GM12878 (cell line): ENCODE measurements at regions not wholly inside any gene's neighbourhood (a gene's known extent, or its start where the extent isn't known, plus 50 kb on each side); places are given as distances from the start of the nearest gene placed in this dataset.

Source experiments
- BRCA1 ChIP-seq: IDR thresholded peaks from 2 replicates; pipeline ENCODE4 v1.6.1; 2011; ENCODE audit warnings: low read depth, low read length, improper control_type of control experiment
- CREB1 ChIP-seq: IDR thresholded peaks from 2 replicates; pipeline ENCODE4 v1.6.1; 2012; ENCODE audit warnings: low read depth, mild to moderate bottlenecking, inconsistent platforms
- EZH2 ChIP-seq: IDR thresholded peaks from 2 replicates; pipeline ENCODE4 v1.6.1; 2012; ENCODE audit warnings: low read depth, mild to moderate bottlenecking, control low read depth, inconsistent platforms, low read length, borderline replicate concordance; ENCODE audit not compliant: control insufficient read depth
- MTA2 ChIP-seq: fragments of 450-650 bp; IDR thresholded peaks from 2 replicates; pipeline ENCODE4 v1.6.1; 2016; ENCODE audit warnings: low read depth, mild to moderate bottlenecking, moderate library complexity
- MYC ChIP-seq: IDR thresholded peaks from 2 replicates; pipeline ENCODE4 v1.6.1; 2011; ENCODE audit warnings: mild to moderate bottlenecking, low read length, moderate library complexity, inconsistent platforms; ENCODE audit not compliant: insufficient read depth, insufficient replicate concordance, insufficient read length, severe bottlenecking
- POLR2AphosphoS2 ChIP-seq: IDR thresholded peaks from 2 replicates; pipeline ENCODE4 v1.6.1; 2011; ENCODE audit warnings: low read depth, mild to moderate bottlenecking, low read length, improper control_type of control experiment, moderate library complexity
- RCOR1 ChIP-seq: conservative IDR thresholded peaks from 2 replicates; pipeline ENCODE4 v1.6.1; 2012; ENCODE audit warnings: low read depth, low read length, improper control_type of control experiment
- TCF7 ChIP-seq: IDR thresholded peaks from 2 replicates; pipeline ENCODE4 v1.6.1; 2014; ENCODE audit warnings: antibody characterized with exemption, borderline replicate concordance
- TF ChIP-seq, protein P1 (sequence below), 3 experiments: IDR thresholded peaks in 2 of 3; conservative IDR thresholded peaks in 1 of 3; 2 replicates each; pipeline ENCODE4 v1.5.1; 2011; ENCODE audit warnings: low read depth in 3 of 3, low read length in 3 of 3, mild to moderate bottlenecking in 3 of 3, control low read depth in 2 of 3, moderate library complexity in 2 of 3, inconsistent platforms in 1 of 3, mixed read lengths in 1 of 3; ENCODE audit not compliant: control insufficient read depth in 2 of 3, insufficient read depth in 1 of 3; ENCODE audit errors: extremely low read depth in 1 of 3
- TF ChIP-seq, protein P2 (sequence below): IDR thresholded peaks from 2 replicates; pipeline ENCODE4 v1.6.1; 2012; ENCODE audit warnings: low read depth, low read length, improper control_type of control experiment
- TF ChIP-seq, protein P3 (sequence below): IDR thresholded peaks from 2 replicates; pipeline ENCODE4 v1.6.1; 2011; ENCODE audit warnings: borderline replicate concordance, low read depth, mild to moderate bottlenecking, moderate library complexity, mixed read lengths, low read length; ENCODE audit not compliant: insufficient read depth; ENCODE audit errors: extremely low read length

DNA sequence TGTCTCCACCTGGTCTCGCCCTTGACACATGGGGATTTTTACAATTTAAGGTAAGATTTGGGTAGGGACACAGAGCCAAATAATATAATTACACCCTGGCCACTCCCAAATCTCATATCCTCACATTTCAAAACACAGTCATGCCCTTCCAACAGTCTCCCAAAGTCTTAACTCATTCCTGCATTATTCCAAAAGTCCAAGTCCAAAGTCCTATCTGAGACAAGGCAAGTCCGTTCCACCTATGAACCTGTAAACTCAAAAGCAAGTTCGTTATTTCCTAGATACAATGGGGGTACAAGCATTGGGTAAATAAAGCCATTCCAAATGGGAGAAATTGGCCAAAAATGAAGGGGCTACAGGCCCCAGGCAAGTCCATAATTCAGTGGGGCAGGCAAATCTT, 380.8 kb downstream of the CXXC4 start:
- TF ChIP-seq CREB1 (no peak), MTA2 (no peak), BRCA1 (no peak), POLR2AphosphoS2 (no peak), RCOR1 (no peak), TCF7 (no peak), EZH2 (no peak), MYC (no peak)
- TF ChIP-seq, protein P1, sequence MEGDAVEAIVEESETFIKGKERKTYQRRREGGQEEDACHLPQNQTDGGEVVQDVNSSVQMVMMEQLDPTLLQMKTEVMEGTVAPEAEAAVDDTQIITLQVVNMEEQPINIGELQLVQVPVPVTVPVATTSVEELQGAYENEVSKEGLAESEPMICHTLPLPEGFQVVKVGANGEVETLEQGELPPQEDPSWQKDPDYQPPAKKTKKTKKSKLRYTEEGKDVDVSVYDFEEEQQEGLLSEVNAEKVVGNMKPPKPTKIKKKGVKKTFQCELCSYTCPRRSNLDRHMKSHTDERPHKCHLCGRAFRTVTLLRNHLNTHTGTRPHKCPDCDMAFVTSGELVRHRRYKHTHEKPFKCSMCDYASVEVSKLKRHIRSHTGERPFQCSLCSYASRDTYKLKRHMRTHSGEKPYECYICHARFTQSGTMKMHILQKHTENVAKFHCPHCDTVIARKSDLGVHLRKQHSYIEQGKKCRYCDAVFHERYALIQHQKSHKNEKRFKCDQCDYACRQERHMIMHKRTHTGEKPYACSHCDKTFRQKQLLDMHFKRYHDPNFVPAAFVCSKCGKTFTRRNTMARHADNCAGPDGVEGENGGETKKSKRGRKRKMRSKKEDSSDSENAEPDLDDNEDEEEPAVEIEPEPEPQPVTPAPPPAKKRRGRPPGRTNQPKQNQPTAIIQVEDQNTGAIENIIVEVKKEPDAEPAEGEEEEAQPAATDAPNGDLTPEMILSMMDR (IDR thresholded peaks at IDR 0.05 in 2 of 3, conservative IDR thresholded peaks at IDR 0.05 in 1 of 3; ENCODE audit: control insufficient read depth in 2 of 3, extremely low read depth in 1 of 3, insufficient read depth in 1 of 3, low read depth in 3 of 3, low read length in 3 of 3), result no peak
- TF ChIP-seq, protein P2, sequence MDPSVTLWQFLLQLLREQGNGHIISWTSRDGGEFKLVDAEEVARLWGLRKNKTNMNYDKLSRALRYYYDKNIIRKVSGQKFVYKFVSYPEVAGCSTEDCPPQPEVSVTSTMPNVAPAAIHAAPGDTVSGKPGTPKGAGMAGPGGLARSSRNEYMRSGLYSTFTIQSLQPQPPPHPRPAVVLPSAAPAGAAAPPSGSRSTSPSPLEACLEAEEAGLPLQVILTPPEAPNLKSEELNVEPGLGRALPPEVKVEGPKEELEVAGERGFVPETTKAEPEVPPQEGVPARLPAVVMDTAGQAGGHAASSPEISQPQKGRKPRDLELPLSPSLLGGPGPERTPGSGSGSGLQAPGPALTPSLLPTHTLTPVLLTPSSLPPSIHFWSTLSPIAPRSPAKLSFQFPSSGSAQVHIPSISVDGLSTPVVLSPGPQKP, result no peak
- TF ChIP-seq, protein P3, sequence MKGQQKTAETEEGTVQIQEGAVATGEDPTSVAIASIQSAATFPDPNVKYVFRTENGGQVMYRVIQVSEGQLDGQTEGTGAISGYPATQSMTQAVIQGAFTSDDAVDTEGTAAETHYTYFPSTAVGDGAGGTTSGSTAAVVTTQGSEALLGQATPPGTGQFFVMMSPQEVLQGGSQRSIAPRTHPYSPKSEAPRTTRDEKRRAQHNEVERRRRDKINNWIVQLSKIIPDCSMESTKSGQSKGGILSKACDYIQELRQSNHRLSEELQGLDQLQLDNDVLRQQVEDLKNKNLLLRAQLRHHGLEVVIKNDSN, result no peak
